ENCODE measurements at regions not wholly inside any gene's neighbourhood (a gene's known extent, or its start where the extent isn't known, plus 50 kb on each side); places are given as distances from the start of the nearest gene placed in this dataset.
"Not testable (repeated sequence)": the region's sequence is repeated elsewhere in the genome, so short reads cannot be mapped to it uniquely, and the experiment has no call there.

- DNase-seq: no peak
Observed at GRCh38 chr2:123840016-123840415, 185.1 kb upstream of the CNTNAP5 start.

- no peak for DNase-seq
Observed at GRCh38 chr2:123840574-123840973, 184.5 kb upstream of the CNTNAP5 start.

- DNase-seq: no peak
Observed at GRCh38 chr2:123851281-123851680, 173.8 kb upstream of the CNTNAP5 start.

- DNase-seq: no peak
Observed at GRCh38 chr2:123853161-123853560, 171.9 kb upstream of the CNTNAP5 start.

- not testable (repeated sequence) for DNase-seq
Observed at GRCh38 chr2:123859031-123859430, 166.1 kb upstream of the CNTNAP5 start.

GRCh38 chr2:123864416-123864815 lies 160.7 kb upstream of the CNTNAP5 start:
- DNase-seq: no peak

GRCh38 chr2:123870206-123870880 lies 154.7 kb upstream of the CNTNAP5 start:
- DNase-seq: no peak

- no peak for DNase-seq
Observed at GRCh38 chr2:123870881-123871276, 154.2 kb upstream of the CNTNAP5 start.

- no peak for DNase-seq
Observed at GRCh38 chr2:123890148-123890547, 134.9 kb upstream of the CNTNAP5 start.

GRCh38 chr2:123894167-123894566 lies 130.9 kb upstream of the CNTNAP5 start:
- no peak for DNase-seq

- no peak for DNase-seq
Observed at GRCh38 chr2:123895651-123896050, 129.4 kb upstream of the CNTNAP5 start.

- DNase-seq: no peak
Observed at GRCh38 chr2:123901256-123901655, 123.8 kb upstream of the CNTNAP5 start.

- no peak for DNase-seq
Observed at GRCh38 chr2:123906361-123906760, 118.7 kb upstream of the CNTNAP5 start.

- DNase-seq: no peak
Observed at GRCh38 chr2:123908522-123908921, 116.6 kb upstream of the CNTNAP5 start.

- DNase-seq: no peak
Observed at GRCh38 chr2:123912171-123912570, 112.9 kb upstream of the CNTNAP5 start.

- DNase-seq: no peak
Observed at GRCh38 chr2:123913143-123913735, 111.8 kb upstream of the CNTNAP5 start.

GRCh38 chr2:123915380-123915779 lies 109.7 kb upstream of the CNTNAP5 start:
- DNase-seq: no peak

- DNase-seq: no peak
Observed at GRCh38 chr2:123916051-123916450, 109.0 kb upstream of the CNTNAP5 start.

GRCh38 chr2:123916531-123916930 lies 108.6 kb upstream of the CNTNAP5 start:
- no peak for DNase-seq

GRCh38 chr2:123917241-123917640 lies 107.8 kb upstream of the CNTNAP5 start:
- no peak for DNase-seq

- DNase-seq: no peak
Observed at GRCh38 chr2:123928358-123928757, 96.7 kb upstream of the CNTNAP5 start.

- DNase-seq: no peak
Observed at GRCh38 chr2:123935405-123935804, 89.7 kb upstream of the CNTNAP5 start.

GRCh38 chr2:123953846-123954245 lies 71.2 kb upstream of the CNTNAP5 start:
- peak; percentile 47 for DNase-seq

GRCh38 chr2:123958011-123958410 lies 67.1 kb upstream of the CNTNAP5 start:
- no peak for DNase-seq

GRCh38 chr2:123961576-123961975 lies 63.5 kb upstream of the CNTNAP5 start:
- DNase-seq: no peak
